Central memory CD8-positive, alpha-beta T cell (primary cell): ENCODE measurements at regions not wholly inside any gene's neighbourhood (a gene's known extent, or its start where the extent isn't known, plus 50 kb on each side); places are given as distances from the start of the nearest gene placed in this dataset.
"Not testable (repeated sequence)": the region's sequence is repeated elsewhere in the genome, so short reads cannot be mapped to it uniquely, and the experiment has no call there.

Source experiments
- ATAC-seq: fragments of 150-1000 bp; cut with Tn5 transposase; replicated peaks from 2 replicates; pipeline ENCODE4 v1.10.0; 2022; ENCODE audit warnings: mild to moderate bottlenecking, moderate FRiP score, moderate number of reproducible peaks; ENCODE audit not compliant: poor library complexity, severe bottlenecking; ENCODE audit errors: extremely low read depth
- DNase-seq, 2 donors: peaks; one replicate each; pipeline ENCODE4 v3.0.0; 2021; ENCODE audit warnings: low spot score in 2 of 2
- H3K27ac Mint-ChIP-seq: one replicate; pipeline ENCODE4 v1.8.0; 2022; ENCODE audit warnings: low read depth, mild to moderate bottlenecking, moderate library complexity, mixed read lengths
- H3K27me3 Mint-ChIP-seq: one replicate; pipeline ENCODE4 v1.8.0; 2022; ENCODE audit warnings: mixed read lengths
- H3K36me3 Mint-ChIP-seq: one replicate; pipeline ENCODE4 v1.8.0; 2022; ENCODE audit warnings: mild to moderate bottlenecking, moderate library complexity, mixed read lengths; ENCODE audit not compliant: insufficient read depth
- H3K4me1 Mint-ChIP-seq: one replicate; pipeline ENCODE4 v1.8.0; 2022; ENCODE audit warnings: mixed read lengths
- H3K4me3 Mint-ChIP-seq: one replicate; pipeline ENCODE4 v1.8.0; 2022; ENCODE audit warnings: mild to moderate bottlenecking, moderate library complexity, mixed read lengths
- H3K9me3 Mint-ChIP-seq: one replicate; pipeline ENCODE4 v1.8.0; 2022; ENCODE audit warnings: mixed read lengths

- H3K4me1 Mint-ChIP-seq = no peaks in the 10 kb centered on the region
- DNase-seq = no peak
- no peak overlapping the region for H3K4me3 Mint-ChIP-seq
- no peaks in the 10 kb centered on the region for H3K36me3 Mint-ChIP-seq
- no peaks in the 10 kb centered on the region for H3K9me3 Mint-ChIP-seq
- ATAC-seq = no peak
- H3K27ac Mint-ChIP-seq = no peak overlapping the region
- no peaks in the 10 kb centered on the region for H3K27me3 Mint-ChIP-seq
Measured at GRCh38 chr7:140283472-140283871, 106.7 kb upstream of the KDM7A start.

- Mint-ChIP-seq H3K4me3 (no peak overlapping the region), H3K27ac (no peak overlapping the region), H3K9me3 (no peaks in the 10 kb centered on the region), H3K36me3 (no peaks in the 10 kb centered on the region), H3K27me3 (no peaks in the 10 kb centered on the region), H3K4me1 (no peaks in the 10 kb centered on the region)
- no peak for ATAC-seq
- no peak for DNase-seq
Measured at GRCh38 chr7:140281960-140282359, 105.2 kb upstream of the KDM7A start.

- DNase-seq = no peak
Measured at GRCh38 chr7:140281255-140281654, 104.5 kb upstream of the KDM7A start.

GRCh38 chr7:140276001-140276400 is 99.2 kb upstream of the KDM7A start:
- Mint-ChIP-seq H3K4me1 (no peaks in the 10 kb centered on the region), H3K27ac (no peak overlapping the region), H3K9me3 (no peaks in the 10 kb centered on the region), H3K36me3 (no peaks in the 10 kb centered on the region), H3K27me3 (no peaks in the 10 kb centered on the region), H3K4me3 (no peak overlapping the region)
- ATAC-seq (no peak), DNase-seq (no peak)

More at GRCh38 chr7:140281255-140281654, 104.5 kb upstream of the KDM7A start:
- H3K27me3 Mint-ChIP-seq = no peaks in the 10 kb centered on the region
- ATAC-seq = no peak
- H3K27ac Mint-ChIP-seq = no peak overlapping the region
- no peaks in the 10 kb centered on the region for H3K4me1 Mint-ChIP-seq
- no peaks in the 10 kb centered on the region for H3K9me3 Mint-ChIP-seq
- H3K36me3 Mint-ChIP-seq = no peaks in the 10 kb centered on the region
- no peak overlapping the region for H3K4me3 Mint-ChIP-seq

- Mint-ChIP-seq H3K4me1 (no peaks in the 10 kb centered on the region), H3K4me3 (no peak overlapping the region), H3K27ac (no peak overlapping the region), H3K36me3 (no peaks in the 10 kb centered on the region), H3K9me3 (no peaks in the 10 kb centered on the region), H3K27me3 (no peaks in the 10 kb centered on the region)
- ATAC-seq (no peak), DNase-seq (no peak)
Measured at GRCh38 chr7:140275069-140275965, 98.5 kb upstream of the KDM7A start.

GRCh38 chr7:140273417-140273816 is 96.6 kb upstream of the KDM7A start:
- Mint-ChIP-seq H3K9me3 (no peaks in the 10 kb centered on the region), H3K27me3 (no peaks in the 10 kb centered on the region), H3K27ac (no peak overlapping the region), H3K4me1 (peaks cover 6% of the 10 kb centered on the region), H3K4me3 (no peak overlapping the region), H3K36me3 (no peaks in the 10 kb centered on the region)
- DNase-seq (no peak), ATAC-seq (no peak)

GRCh38 chr7:140271643-140271968 is 94.8 kb upstream of the KDM7A start:
- H3K4me1 Mint-ChIP-seq = peaks cover 15% of the 10 kb centered on the region
- not testable (repeated sequence) for H3K36me3 Mint-ChIP-seq, H3K27ac Mint-ChIP-seq, ATAC-seq, H3K9me3 Mint-ChIP-seq, DNase-seq, H3K4me3 Mint-ChIP-seq, H3K27me3 Mint-ChIP-seq

- H3K27me3 Mint-ChIP-seq = no peaks in the 10 kb centered on the region
- peak overlapping the region; percentile 59 for H3K27ac Mint-ChIP-seq
- DNase-seq = no peak
- peaks cover 15% of the 10 kb centered on the region for H3K4me1 Mint-ChIP-seq
- H3K9me3 Mint-ChIP-seq = no peaks in the 10 kb centered on the region
- H3K36me3 Mint-ChIP-seq = no peaks in the 10 kb centered on the region
- no peak overlapping the region for H3K4me3 Mint-ChIP-seq
- peak; percentile 93 for ATAC-seq
Measured at GRCh38 chr7:140269004-140269638, 92.3 kb upstream of the KDM7A start.

GRCh38 chr7:140267381-140268226 is 90.8 kb upstream of the KDM7A start:
- Mint-ChIP-seq H3K4me1 (peaks cover 27% of the 10 kb centered on the region), H3K4me3 (no peak overlapping the region), H3K27me3 (no peaks in the 10 kb centered on the region), H3K27ac (no peak overlapping the region), H3K9me3 (no peaks in the 10 kb centered on the region), H3K36me3 (peaks cover under 1% of the 10 kb centered on the region)
- DNase-seq (no peak), ATAC-seq (no peak)

GRCh38 chr7:140263277-140263676 is 86.5 kb upstream of the KDM7A start:
- Mint-ChIP-seq H3K4me3 (peak overlapping the region; percentile 53), H3K9me3 (no peaks in the 10 kb centered on the region), H3K36me3 (peaks cover 2% of the 10 kb centered on the region), H3K27me3 (no peaks in the 10 kb centered on the region), H3K27ac (peak overlapping the region; percentile 97), H3K4me1 (peaks cover 32% of the 10 kb centered on the region)
- ATAC-seq (peak; percentile 97), DNase-seq (peak in 1 of 2 donors; percentile 45)

GRCh38 chr7:140262242-140262903 is 85.6 kb upstream of the KDM7A start:
- H3K4me1 Mint-ChIP-seq = peaks cover 24% of the 10 kb centered on the region
- H3K4me3 Mint-ChIP-seq = peak overlapping the region; percentile 52
- H3K27ac Mint-ChIP-seq = peak overlapping the region; percentile 97
- H3K9me3 Mint-ChIP-seq = no peaks in the 10 kb centered on the region
- no peak for DNase-seq
- no peak for ATAC-seq
- peaks cover 2% of the 10 kb centered on the region for H3K36me3 Mint-ChIP-seq
- H3K27me3 Mint-ChIP-seq = no peaks in the 10 kb centered on the region

GRCh38 chr7:140261522-140261921 is 84.7 kb upstream of the KDM7A start:
- no peaks in the 10 kb centered on the region for H3K27me3 Mint-ChIP-seq
- peaks cover 2% of the 10 kb centered on the region for H3K36me3 Mint-ChIP-seq
- no peak overlapping the region for H3K4me3 Mint-ChIP-seq
- H3K9me3 Mint-ChIP-seq = no peaks in the 10 kb centered on the region
- no peak overlapping the region for H3K27ac Mint-ChIP-seq
- DNase-seq = no peak
- H3K4me1 Mint-ChIP-seq = peaks cover 24% of the 10 kb centered on the region
- no peak for ATAC-seq
